Lower leg skin (tissue), 3 donors: ENCODE measurements at regions not wholly inside any gene's neighbourhood (a gene's known extent, or its start where the extent isn't known, plus 50 kb on each side); places are given as distances from the start of the nearest gene placed in this dataset.

Experiments
- POLR2A ChIP-seq, 2 donors: fragments of 450-650 bp; IDR thresholded peaks; one replicate each; pipeline ENCODE4 v1.6.1; 2016 to 2017; ENCODE audit warnings: antibody characterized with exemption in 2 of 2, mild to moderate bottlenecking in 1 of 2, moderate library complexity in 1 of 2
- TF ChIP-seq, protein P1 (sequence below), 3 donors: fragments of 450-650 bp; IDR thresholded peaks; one replicate each; pipeline ENCODE4 v1.5.1; 2016; ENCODE audit warnings: antibody characterized with exemption in 3 of 3, mild to moderate bottlenecking in 3 of 3, moderate library complexity in 2 of 3

DNA sequence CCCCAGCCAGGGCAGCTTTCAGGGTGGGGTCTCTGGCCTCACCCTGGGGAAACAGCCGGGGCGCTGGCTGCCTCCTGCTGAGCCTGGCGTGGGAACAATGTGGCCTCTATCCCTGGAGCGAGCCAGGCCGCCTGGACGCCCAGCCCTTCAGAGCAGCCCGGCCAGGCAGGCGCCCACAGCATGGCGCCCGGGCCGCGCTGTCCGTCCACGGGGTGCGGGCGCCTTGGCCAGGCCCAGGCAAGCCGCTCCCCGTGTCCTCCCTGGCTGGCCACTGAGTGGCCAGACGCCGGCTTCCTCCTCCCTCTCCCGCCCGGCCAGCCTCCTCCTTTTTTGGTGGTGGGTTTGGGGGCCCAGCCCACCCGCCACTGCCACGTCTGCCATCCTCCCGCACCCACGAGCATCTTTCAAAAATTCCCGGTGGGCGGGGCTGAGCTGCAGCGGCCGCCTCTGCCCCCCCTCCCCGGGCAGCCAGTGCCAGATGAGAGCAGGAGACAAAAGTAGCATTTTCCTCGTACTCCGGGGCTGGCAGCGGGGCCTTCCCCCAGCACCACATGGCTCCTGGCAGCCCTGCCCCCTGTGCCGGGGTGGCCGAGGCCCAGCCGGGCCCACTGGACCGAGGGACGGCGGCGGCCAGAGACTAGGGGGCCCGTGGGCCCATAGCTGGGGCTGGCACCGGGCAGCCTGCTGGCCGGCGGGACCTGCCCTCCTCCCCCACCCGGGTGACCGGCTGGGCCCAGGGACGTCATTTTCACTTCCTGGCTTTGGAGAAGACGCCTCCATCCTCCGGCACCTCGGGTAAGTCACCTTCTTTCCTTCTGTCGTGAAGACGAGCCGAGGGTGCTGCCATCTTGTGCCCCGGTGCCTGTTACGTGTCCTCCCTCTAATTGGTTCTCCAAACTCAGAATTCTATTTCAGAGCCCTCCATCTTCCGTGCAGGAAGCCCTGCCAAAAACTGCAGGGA is 70.2 kb upstream of the PPARA start:
- TF ChIP-seq, protein P1, sequence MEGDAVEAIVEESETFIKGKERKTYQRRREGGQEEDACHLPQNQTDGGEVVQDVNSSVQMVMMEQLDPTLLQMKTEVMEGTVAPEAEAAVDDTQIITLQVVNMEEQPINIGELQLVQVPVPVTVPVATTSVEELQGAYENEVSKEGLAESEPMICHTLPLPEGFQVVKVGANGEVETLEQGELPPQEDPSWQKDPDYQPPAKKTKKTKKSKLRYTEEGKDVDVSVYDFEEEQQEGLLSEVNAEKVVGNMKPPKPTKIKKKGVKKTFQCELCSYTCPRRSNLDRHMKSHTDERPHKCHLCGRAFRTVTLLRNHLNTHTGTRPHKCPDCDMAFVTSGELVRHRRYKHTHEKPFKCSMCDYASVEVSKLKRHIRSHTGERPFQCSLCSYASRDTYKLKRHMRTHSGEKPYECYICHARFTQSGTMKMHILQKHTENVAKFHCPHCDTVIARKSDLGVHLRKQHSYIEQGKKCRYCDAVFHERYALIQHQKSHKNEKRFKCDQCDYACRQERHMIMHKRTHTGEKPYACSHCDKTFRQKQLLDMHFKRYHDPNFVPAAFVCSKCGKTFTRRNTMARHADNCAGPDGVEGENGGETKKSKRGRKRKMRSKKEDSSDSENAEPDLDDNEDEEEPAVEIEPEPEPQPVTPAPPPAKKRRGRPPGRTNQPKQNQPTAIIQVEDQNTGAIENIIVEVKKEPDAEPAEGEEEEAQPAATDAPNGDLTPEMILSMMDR (IDR thresholded peaks at IDR 0.05), result no peak
- TF ChIP-seq POLR2A (IDR thresholded peaks at IDR 0.05), result no peak
